Caco-2 (cell line): ENCODE measurements at regions not wholly inside any gene's neighbourhood (a gene's known extent, or its start where the extent isn't known, plus 50 kb on each side); places are given as distances from the start of the nearest gene placed in this dataset.

Experiments
- BruUV-seq: library from RNA; stranded (reverse); fragments of 400-500 nt; replicated peaks from 2 replicates; lab custom pipeline; 2021; lab: Mats Ljungman, UMichigan
- CTCF ChIA-PET: fragments of 300-600 bp; sonication (Branson Sonifier 250); formaldehyde crosslinking; loops from one replicate; lab custom pipeline; 2022; ENCODE audit warnings: antibody characterized with exemption; lab: Charles Lee
- POLR2A ChIA-PET: fragments of 300-600 bp; sonication (Branson Sonifier 250); formaldehyde crosslinking; loops from one replicate; lab custom pipeline; 2022; ENCODE audit warnings: antibody characterized with exemption; lab: Charles Lee
- DNase-seq, 2 experiments: peaks; one replicate each; pipeline versions ENCODE4 v3.0.0 to v3.0.0-alpha.2; 2020 to 2022
- H3K27me3 ChIP-seq: replicated peaks from 2 replicates; pipeline ENCODE4 v1.6.0; 2011; ENCODE audit warnings: low read length; ENCODE audit not compliant: control insufficient read depth, insufficient read depth
- H3K36me3 ChIP-seq: 2 replicates; pipeline ENCODE4 v1.5.1; 2011; ENCODE audit warnings: low read length; ENCODE audit not compliant: control insufficient read depth, insufficient read depth
- H3K4me1 ChIP-seq: fragments of 250-450 bp; sonication (Bioruptor Pico); 2 replicates; pipeline ENCODE4 v1.5.1; 2020; ENCODE audit warnings: mild to moderate bottlenecking
- H3K4me3 ChIP-seq: 2 replicates; pipeline ENCODE4 v1.5.1; 2011; ENCODE audit warnings: low read depth, mild to moderate bottlenecking, control low read depth, low read length
- H3K9me3 ChIP-seq: fragments of 250-450 bp; sonication (Bioruptor Pico); 2 replicates; pipeline ENCODE4 v1.5.1; 2020; ENCODE audit warnings: mild to moderate bottlenecking, moderate library complexity
- H3K27ac Mint-ChIP-seq: one replicate; pipeline ENCODE4 v1.8.0; 2022; ENCODE audit warnings: mixed read lengths; ENCODE audit not compliant: unreplicated experiment
- H3K27me3 Mint-ChIP-seq: one replicate; pipeline ENCODE4 v1.8.0; 2022; ENCODE audit warnings: mixed read lengths; ENCODE audit not compliant: insufficient read depth, unreplicated experiment
- H3K36me3 Mint-ChIP-seq: one replicate; pipeline ENCODE4 v1.8.0; 2022; ENCODE audit warnings: mild to moderate bottlenecking, mixed read lengths; ENCODE audit not compliant: insufficient read depth, unreplicated experiment
- H3K4me1 Mint-ChIP-seq: one replicate; pipeline ENCODE4 v1.8.0; 2022; ENCODE audit warnings: low read depth, mixed read lengths; ENCODE audit not compliant: unreplicated experiment
- H3K4me3 Mint-ChIP-seq: one replicate; pipeline ENCODE4 v1.8.0; 2022; ENCODE audit warnings: mild to moderate bottlenecking, moderate library complexity, mixed read lengths; ENCODE audit not compliant: unreplicated experiment
- H3K9me3 Mint-ChIP-seq: one replicate; pipeline ENCODE4 v1.8.0; 2022; ENCODE audit warnings: mixed read lengths; ENCODE audit not compliant: unreplicated experiment
- intact Hi-C: fragments of 100-400 bp; cut with micrococcal nuclease; formaldehyde crosslinking; loops from one replicate; pipeline ENCODE4 v1.10.0; 2022; ENCODE audit not compliant: unreplicated experiment
- TF ChIP-seq, protein P1 (sequence below), 2 experiments: fragments of 200-600 bp in 1 of 2; IDR thresholded peaks; 1 replicate in 1 of 2; 2 replicates in 1 of 2; pipeline versions ENCODE4 v1.5.1 to v1.8.0; 2011 to 2022; ENCODE audit warnings: antibody characterized with exemption in 1 of 2, control low read depth in 1 of 2, inconsistent platforms in 1 of 2, low read depth in 1 of 2, low read length in 1 of 2, mild to moderate bottlenecking in 1 of 2, moderate library complexity in 1 of 2; ENCODE audit not compliant: insufficient read depth in 1 of 2, severe bottlenecking in 1 of 2, unreplicated experiment in 1 of 2

DNA sequence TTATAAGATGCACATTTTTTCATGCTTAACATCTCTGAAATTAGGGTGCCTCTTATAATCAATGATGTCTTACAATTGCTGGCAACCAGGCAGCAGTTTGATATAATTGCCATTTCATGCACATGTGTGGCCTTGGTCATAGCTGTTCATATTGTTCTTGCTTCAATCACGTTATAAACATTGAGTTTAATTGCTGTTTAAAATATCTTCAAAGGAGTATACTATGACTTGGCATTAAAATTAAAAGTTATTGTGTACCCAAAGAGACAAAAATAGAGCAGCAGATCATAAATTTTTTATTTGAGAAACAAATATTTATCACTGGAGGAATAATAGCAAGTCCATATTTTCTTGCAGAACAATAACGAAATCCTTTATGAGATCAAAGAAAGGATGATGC is 325.5 kb downstream of the LMX1A start:
- intact Hi-C loops, result no loop called here
- H3K36me3 Mint-ChIP-seq, result no peaks in the 10 kb centered on the region
- no peaks in the 10 kb centered on the region for H3K27me3 Mint-ChIP-seq
- Histone ChIP-seq H3K36me3 (no peaks in the 10 kb centered on the region), H3K27me3 (no peaks in the 10 kb centered on the region; the same call in 1 of the 2 replicates), H3K4me3 (no peak overlapping the region), H3K9me3 (no peaks in the 10 kb centered on the region; the same call in 1 of the 2 replicates), H3K4me1 (no peaks in the 10 kb centered on the region)
- H3K4me3 Mint-ChIP-seq, result no peak overlapping the region
- TF ChIP-seq, protein P1, sequence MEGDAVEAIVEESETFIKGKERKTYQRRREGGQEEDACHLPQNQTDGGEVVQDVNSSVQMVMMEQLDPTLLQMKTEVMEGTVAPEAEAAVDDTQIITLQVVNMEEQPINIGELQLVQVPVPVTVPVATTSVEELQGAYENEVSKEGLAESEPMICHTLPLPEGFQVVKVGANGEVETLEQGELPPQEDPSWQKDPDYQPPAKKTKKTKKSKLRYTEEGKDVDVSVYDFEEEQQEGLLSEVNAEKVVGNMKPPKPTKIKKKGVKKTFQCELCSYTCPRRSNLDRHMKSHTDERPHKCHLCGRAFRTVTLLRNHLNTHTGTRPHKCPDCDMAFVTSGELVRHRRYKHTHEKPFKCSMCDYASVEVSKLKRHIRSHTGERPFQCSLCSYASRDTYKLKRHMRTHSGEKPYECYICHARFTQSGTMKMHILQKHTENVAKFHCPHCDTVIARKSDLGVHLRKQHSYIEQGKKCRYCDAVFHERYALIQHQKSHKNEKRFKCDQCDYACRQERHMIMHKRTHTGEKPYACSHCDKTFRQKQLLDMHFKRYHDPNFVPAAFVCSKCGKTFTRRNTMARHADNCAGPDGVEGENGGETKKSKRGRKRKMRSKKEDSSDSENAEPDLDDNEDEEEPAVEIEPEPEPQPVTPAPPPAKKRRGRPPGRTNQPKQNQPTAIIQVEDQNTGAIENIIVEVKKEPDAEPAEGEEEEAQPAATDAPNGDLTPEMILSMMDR (IDR thresholded peaks at IDR 0.05; ENCODE audit: insufficient read depth in 1 of 2, low read depth in 1 of 2, low read length in 1 of 2, severe bottlenecking in 1 of 2, unreplicated experiment in 1 of 2), result no peak
- DNase-seq, result no peak
- no peaks in the 10 kb centered on the region for H3K9me3 Mint-ChIP-seq
- no peaks in the 10 kb centered on the region for H3K4me1 Mint-ChIP-seq
- CTCF ChIA-PET, result no interaction called here
- H3K27ac Mint-ChIP-seq, result no peak overlapping the region
- no TSS peak for BruUV-seq
- POLR2A ChIA-PET, result no interaction called here

DNA sequence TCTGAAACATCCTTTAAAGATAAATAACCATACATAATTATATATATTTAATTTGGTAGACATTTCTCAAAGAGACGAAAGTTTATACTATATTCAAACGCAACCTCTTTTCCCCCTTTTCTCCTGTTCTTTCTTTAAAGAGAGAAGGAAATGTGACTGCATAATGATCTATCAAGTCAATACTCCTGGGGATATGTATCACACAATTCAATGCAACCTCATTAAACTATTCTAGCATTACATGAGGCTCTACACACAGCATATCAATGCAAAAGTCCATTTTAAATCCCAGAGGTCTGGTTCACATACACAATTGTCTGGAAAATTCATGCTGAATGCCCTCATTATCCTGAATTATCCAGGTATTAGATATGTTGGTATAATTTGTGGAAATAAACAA is 330.7 kb downstream of the LMX1A start:
- no peak for DNase-seq
- H3K9me3 ChIP-seq, result no peaks in the 10 kb centered on the region; the same call in 1 of the 2 replicates
- H3K4me3 ChIP-seq, result no peak overlapping the region
- ChIA-PET CTCF (no interaction called here), POLR2A (no interaction called here)
- H3K27me3 ChIP-seq, result no peaks in the 10 kb centered on the region; the same call in 1 of the 2 replicates
- H3K36me3 ChIP-seq, result no peaks in the 10 kb centered on the region
- Mint-ChIP-seq H3K27ac (no peak overlapping the region), H3K4me1 (no peaks in the 10 kb centered on the region), H3K4me3 (no peak overlapping the region), H3K27me3 (peaks cover 3% of the 10 kb centered on the region), H3K9me3 (peaks cover 8% of the 10 kb centered on the region), H3K36me3 (no peaks in the 10 kb centered on the region)
- H3K4me1 ChIP-seq, result no peaks in the 10 kb centered on the region
- TF ChIP-seq, protein P1 (IDR thresholded peaks at IDR 0.05; ENCODE audit: insufficient read depth in 1 of 2, low read depth in 1 of 2, low read length in 1 of 2, severe bottlenecking in 1 of 2, unreplicated experiment in 1 of 2), result no peak
- no TSS peak for BruUV-seq
- intact Hi-C loops, result no loop called here

DNA sequence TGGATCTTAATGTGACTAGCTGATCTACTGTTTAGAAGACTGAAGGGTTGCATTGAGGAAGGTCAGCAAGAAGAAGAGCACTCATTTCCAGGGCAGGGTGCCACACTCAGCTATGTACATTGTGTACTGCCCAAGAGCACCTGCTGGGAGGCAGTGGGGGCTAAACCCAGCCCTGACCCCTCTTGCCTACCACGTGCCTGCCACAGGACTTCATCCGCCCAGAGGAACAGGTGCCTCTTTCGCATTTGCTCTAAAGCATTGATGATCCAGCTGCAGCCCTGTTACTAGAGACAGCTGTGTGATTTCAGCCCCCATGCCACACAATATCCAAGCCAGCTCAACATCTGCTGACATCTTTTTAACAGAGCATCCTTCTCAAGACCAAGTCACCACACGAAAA is 341.8 kb downstream of the LMX1A start:
- no TSS peak for BruUV-seq
- peaks cover 1% of the 10 kb centered on the region; the same call in 1 of the 2 replicates for H3K27me3 ChIP-seq
- H3K27me3 Mint-ChIP-seq, result no peaks in the 10 kb centered on the region
- no peak overlapping the region for H3K4me3 Mint-ChIP-seq
- intact Hi-C loops, result no loop called here
- DNase-seq, result no peak
- H3K36me3 Mint-ChIP-seq, result no peaks in the 10 kb centered on the region
- H3K4me1 Mint-ChIP-seq, result no peaks in the 10 kb centered on the region
- no peak overlapping the region for H3K4me3 ChIP-seq
- TF ChIP-seq, protein P1 (IDR thresholded peaks at IDR 0.05; ENCODE audit: insufficient read depth in 1 of 2, low read depth in 1 of 2, low read length in 1 of 2, severe bottlenecking in 1 of 2, unreplicated experiment in 1 of 2), result no peak
- H3K36me3 ChIP-seq, result no peaks in the 10 kb centered on the region
- no peaks in the 10 kb centered on the region for H3K9me3 Mint-ChIP-seq
- H3K9me3 ChIP-seq, result no peaks in the 10 kb centered on the region
- ChIA-PET CTCF (no interaction called here), POLR2A (no interaction called here)
- no peak overlapping the region for H3K27ac Mint-ChIP-seq
- no peaks in the 10 kb centered on the region for H3K4me1 ChIP-seq
